Activated CD4-positive, alpha-beta T cell treated with anti-CD3 and anti-CD28 coated beads, Interleukin-2, Interleukin-6, amounts not matched to agents 100 ng/mL and 50 ng/mL, durations not matched to agents 16 hours and 8 hours (primary cell): ENCODE measurements at regions not wholly inside any gene's neighbourhood (a gene's known extent, or its start where the extent isn't known, plus 50 kb on each side); places are given as distances from the start of the nearest gene placed in this dataset.
"Not testable (repeated sequence)": the region's sequence is repeated elsewhere in the genome, so short reads cannot be mapped to it uniquely, and the experiment has no call there.

Source experiments
- DNase-seq: peaks from one replicate; pipeline ENCODE4 v3.0.0-alpha.2; 2020

DNA sequence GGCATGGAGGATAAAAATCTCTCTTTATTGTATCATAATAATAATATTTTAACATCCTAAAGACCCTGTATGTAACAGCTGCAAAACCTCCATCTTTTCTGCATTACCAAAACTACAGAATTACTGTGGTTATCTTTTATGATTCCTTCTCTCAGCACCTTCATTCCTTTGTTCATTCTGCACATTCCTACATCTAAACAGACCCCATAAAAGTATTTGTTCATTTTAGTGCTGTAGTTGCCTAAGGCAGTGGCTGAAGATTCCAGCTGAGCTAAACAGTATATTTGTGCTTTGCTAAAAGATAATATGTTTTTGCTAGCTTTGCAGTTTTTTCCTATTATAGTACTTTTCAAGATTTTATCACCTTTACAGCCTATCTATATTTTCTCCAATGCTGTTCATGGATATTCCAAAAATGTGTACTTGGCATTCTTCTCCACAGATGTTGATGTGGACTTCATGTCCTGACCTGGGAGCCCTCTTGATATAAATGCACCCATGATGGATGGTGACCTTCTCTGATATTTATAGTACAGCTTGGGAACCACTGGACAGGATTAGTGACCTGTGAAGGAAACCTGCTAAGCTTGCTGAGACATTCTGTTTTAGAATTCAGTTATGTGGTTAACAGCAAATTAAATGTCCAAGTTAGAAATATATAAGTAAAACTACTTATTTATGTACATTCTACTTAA, 2832.9 kb upstream of the PCDH20 start:
- DNase-seq = no peak

DNA sequence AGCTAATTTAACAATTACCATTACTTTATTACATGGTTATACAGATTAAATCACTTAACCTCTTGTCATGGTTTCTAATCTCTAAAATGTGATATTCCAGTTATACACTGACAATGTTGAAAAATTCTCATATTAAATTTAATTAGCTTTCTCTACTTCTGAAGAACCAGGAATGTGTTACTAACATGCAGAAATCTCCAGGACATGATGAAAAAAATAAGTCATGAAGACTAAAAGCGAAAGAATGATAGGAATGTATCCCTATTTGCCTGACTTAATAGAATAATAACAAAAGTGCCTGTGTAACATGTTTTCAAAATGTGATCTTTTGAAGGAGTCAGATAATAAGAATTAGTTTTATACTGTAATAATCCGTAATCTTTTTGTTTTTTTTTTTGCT, 2823.7 kb upstream of the PCDH20 start:
- DNase-seq = no peak

DNA sequence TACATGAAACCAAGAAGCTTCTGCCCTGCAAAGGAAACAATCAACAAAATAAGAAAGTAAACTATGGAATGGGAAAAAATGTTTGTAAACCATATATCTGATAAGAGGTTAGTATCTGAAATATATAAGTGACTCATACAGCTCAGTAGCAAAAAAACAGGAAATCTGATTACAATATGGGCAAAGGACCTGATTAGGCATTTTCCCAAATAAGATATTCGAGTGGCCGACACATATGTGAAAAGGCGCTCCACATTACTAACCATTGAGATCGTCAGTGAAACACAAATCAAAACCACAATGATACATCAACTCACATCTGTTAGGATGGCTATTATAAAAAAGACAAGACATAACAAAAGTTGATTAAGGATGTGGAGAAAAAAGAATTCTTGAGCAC, 2818.6 kb upstream of the PCDH20 start:
- DNase-seq = no peak

DNA sequence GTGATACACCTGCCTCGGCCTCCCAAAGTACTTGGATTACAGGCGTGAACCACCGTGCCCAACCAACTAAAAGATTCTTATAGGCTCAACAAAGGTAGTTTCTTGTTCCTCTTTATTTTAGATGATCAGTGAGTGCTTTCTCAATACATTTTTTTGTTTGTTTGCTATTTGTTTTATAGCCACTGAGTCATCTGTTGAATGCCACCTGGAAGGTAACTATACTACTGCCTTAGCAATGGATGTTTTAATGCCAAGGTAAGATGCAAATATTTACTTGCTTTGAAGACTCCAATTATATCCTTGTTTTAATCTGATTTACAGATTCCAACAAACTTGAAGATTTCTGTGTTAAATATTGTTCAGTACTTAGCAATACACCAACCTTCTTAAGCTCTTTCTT, 2807.4 kb upstream of the PCDH20 start:
- no peak for DNase-seq

DNA sequence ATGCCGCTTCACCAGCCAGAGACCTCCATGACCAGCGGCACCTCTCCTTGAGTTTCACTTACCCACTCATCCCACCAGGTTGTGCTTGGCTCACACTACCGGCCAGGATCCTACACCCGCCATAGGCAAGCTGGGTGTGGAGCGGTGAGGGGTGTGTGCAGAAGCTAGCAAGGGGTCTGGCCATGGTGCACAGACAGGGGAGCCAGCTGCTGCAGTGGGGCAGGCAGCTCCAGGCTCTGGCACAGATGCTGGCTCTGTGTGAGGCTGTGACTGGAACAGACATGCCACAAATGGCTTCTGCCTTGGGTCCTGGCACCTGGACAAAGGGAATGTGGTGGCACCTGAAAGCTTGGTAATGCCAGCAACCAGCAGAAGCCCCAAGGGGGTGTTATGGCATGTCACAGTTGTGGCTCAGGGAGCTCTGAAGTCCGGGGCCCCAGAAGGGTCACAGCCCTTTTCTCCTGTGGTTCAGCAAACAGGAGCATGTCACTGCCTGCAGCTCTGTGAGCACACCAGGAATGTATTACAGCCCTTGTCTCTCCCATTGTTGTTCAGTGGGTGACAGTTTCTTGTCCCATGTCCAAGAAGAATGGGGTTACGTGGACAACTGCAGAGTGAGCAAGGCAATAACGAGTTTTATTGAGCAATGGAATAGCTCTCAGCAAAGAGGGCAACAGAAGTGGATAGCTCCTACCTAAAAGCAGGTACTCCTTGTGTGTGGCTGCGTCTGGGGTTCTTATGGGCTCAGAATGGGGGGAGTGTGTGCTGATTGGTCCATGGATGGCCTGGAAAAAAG, 2791.0 kb upstream of the PCDH20 start:
- no peak for DNase-seq

DNA sequence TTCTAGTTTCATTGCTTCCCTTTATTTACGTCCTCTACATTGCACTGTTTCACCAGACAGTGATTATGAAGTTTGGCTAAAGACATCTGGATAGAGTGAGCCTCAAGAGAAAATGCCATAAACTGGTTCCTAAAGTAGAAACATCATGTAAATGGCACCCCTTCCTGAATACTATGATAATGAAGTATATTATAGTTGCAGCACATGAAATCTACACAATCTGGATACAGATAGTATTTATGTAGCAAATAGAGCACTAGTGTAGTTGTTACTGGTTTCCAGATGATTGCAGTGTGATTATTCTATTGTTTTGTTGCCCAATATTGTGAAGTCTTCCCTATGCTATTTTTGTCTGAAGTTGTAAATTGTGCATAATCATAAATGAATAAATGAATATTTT, 2786.9 kb upstream of the PCDH20 start:
- no peak for DNase-seq

DNA sequence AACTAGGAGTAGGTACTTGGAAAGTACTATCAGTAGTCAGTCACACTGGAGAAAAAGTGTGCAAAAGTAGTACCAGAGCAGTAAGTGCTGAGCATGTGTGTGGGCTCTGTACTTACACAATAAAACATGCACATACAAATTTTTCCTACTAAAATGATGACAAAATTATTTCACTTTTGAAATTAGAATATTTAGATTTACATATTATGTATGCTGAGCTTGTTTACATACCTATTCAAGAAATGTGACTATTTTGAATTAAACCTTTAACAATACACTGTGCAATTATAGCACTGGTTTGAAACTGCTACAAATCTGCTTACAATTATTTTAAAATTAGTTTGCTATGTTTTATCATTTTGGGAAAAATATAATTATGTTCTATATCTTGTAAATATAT, 2781.6 kb upstream of the PCDH20 start:
- no peak for DNase-seq

DNA sequence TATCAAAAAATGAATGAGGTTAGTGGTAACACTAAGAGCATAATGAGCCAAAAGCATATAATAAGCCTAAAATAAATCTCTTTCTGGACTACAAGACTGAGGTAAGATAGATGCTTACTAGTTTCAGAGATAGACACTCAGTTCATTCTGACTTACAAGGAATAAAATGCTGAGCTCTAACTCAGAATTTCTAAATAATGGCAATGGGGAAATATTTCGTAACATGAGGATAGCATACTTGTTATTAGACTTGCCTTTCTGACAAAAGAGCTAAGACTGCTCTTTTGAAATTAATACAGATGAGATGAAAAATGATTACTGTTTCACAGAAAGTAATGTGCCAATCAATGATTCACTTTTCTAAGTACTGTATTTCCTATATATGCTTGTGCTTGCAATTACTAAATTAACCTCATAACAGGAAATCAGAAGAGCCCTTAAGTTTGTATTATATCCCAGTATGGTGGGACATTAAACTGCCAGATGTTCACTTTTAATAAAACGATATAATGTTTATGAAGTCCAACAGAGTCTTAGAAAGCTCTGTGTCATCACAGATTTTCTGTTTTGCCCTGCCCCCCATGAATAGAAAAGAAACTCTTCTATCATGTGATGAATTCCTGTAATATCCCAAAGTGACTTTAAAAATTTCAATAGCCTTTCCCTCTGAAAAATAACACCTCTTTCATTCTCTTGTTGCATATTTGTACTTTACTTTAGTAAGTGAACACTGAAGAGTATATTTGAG, 2771.0 kb upstream of the PCDH20 start:
- DNase-seq = no peak

DNA sequence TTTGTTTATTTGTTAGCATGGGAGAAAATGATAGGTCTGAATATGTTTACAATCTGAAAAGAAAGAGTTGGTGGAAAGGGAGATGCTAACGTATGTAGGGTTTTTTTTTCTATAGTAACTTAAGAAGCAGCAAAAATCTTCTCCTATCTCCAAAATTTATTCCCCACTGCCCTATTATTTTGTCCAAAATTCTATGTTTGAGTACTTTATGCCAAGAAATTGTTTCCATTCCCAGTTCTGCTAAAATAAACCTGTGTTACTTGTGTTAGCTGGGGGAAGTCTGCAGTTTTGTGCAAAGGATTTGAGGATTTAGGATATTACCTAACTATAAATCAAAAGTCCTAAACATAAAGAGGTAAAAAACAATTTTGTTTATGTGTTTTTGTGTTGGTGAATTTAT, 2770.4 kb upstream of the PCDH20 start:
- no peak for DNase-seq

DNA sequence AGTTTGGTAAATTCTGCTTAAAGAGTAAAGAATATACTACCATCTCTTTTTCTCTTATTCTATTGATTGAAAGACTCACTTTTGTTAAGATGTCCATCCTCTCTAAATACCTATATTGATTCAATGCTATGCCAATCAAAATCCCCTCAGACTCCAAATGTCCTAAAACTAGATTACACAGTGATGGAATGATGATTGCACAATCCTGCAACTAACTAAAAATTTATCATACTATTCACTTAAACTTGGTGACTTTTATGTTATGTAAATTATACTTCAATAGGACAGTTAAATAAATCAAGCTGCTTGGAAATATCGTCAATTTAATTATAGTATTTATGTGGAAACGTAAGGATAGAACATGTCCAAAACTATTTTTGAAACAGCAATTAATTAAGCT, 2765.1 kb upstream of the PCDH20 start:
- DNase-seq = no peak

DNA sequence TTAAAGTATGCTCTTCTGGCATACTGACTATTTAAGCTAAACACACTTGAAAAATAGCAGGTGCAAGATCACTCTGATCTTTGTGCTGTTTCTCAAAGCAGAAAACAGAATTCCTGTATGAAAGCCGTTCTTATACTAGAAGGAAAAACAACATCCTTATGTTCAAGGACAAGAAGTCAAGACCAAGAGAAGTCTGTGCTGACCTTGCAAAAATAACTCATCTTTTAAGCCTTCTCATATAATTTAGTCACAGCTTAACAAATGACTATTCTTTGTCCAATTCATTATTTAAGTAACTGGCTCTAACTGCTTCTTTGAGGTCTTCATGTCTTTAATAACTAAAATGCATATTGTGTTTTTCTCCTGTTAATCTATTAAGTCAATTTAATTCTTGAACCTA, 2750.2 kb upstream of the PCDH20 start:
- no peak for DNase-seq

DNA sequence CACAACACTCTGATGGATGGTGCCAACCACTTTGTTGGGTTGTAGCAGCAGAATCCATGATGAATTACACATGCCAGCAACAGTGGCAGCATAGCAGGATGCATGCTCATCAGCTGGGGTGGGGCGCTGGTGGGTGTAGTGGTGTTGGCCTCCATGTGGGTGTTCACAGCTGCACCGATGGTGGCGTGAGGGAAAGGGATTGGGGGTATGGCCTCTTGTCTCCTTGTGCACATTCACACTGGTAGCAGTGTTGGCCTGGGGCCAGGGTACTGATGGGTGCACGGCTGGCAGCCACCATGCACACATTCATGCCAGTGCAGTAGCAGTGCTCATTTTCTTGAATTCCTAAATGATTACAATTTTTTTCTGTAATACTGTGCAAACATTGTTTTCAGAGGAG, 2748.8 kb upstream of the PCDH20 start:
- no peak for DNase-seq

DNA sequence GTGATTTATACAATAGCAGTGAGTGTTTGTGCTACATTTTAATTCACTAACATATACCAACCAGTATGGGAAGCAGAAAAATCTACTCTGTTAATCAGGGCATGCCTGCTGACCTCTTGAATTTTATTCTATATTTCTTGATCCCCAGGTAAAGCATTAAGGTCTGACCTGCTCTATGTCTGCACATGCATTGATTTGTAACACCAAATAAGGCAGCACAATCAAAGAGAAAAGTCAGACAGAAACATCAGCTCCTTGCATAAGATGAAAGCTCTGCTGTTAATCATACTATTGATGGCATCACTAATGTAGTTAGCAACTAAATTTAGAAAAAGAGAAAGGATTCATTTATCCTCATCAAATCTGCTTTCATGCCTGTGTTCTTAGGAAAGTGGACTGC, 2744.8 kb upstream of the PCDH20 start:
- DNase-seq = no peak

DNA sequence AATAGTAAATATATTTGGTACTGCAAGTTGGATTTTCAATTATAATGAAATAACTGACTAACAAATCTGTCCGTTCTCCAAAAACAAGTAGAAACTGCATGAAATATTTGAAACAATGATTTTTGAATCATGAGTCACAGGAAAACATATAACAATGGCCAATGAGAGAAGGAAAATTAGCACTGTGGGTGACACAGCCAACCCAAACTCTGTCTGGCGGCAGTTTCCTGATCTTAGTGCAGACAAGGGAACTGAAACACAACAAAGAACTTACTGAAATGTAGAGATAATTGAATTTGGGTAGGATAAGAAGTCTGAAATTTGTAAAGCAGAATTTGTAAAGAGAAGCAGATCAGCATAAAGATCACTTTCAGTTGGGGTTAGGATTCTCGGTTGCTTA, 2743.3 kb upstream of the PCDH20 start:
- no peak for DNase-seq

DNA sequence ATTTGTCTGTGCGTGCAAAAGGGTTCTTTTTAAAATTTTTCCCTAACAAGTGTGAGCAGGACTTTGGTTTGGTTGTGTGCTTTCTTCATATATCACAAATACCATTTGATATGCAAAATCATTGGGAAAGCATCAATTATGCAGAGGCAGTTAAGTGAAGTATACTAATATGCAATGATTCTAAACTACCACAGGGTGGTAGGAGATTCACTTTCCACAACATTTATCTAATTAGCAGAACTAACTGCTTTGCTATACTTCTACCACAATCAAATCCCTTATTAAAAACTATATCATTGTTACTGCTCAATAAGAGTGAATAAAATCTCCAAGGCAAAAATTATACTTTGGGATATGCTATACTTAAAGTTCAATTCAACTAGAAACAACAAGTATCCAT, 2738.9 kb upstream of the PCDH20 start:
- DNase-seq = no peak

DNA sequence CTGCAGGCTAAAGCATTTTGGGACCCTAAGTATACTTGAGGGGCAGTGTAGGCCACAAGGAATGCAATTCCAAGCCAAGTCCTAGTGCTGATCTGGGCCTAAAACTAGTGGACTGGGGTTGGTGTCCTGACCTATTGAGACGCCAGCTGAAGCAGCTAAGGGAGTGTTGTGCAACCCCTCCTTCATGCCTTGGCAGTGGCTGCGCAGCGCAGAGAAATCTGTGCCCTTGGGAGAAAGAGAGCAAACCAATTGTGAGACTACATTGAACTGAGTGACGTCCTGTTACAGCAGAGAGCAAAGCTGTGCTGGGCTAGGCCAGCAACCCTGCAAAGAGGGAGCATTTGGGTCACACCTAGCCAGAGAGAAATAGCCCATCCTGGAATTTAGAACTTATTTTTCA, 2715.0 kb upstream of the PCDH20 start:
- DNase-seq = no peak

DNA sequence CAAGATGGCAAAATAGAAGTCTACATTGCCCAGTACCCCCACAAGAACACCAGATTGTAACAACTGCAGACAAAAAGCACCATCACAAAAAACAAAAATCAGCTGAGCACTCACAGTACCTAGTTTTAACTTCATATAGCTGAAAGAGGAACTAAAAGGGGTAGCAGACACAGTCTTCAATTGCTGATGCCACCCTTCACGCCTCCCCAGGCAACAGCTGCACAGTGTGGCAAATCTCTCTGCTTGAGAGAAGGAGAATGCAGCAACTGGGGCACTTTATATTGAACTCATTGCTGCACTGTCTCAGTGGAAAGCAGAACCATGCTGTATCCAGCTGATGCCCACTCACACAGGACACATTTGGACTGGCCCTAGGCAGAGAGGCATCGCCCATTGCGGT, 2714.5 kb upstream of the PCDH20 start:
- DNase-seq = no peak

DNA sequence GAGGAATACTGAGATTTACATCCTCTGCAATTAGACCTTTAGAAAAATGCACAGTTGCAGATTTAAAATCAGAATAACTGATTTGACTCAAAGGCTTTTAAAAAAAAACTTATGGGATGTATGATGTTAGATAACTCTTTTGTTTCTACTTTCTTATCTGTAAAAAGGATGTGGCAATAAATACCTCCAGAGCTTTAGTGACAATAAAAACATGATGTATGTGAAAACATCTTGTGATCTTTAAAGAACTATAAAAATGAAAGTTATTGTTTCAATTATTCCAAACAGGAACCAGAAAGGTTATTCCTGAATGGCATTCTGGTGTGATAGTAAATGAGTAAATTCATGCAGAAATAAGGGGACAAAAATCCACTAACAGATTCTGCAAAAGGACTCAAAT, 2712.2 kb upstream of the PCDH20 start:
- DNase-seq = no peak

DNA sequence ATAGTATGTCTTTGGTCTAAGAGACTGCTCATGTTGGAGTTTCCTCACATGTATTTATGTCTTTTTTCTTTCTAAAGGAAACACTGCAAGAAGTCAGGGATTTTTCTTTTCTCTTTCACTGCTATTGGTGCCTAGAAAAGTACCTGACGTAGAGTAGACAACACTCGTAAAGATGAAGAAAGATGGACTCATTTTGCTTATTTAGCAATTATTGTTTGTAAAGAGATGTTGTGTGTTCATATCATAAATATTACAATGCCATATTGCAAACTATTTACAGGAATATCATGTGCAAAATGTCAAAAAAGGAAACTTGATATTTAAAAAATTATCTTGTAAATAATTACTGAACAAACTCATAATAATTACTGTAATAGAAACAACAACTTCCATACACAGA, 2711.5 kb upstream of the PCDH20 start:
- no peak for DNase-seq

DNA sequence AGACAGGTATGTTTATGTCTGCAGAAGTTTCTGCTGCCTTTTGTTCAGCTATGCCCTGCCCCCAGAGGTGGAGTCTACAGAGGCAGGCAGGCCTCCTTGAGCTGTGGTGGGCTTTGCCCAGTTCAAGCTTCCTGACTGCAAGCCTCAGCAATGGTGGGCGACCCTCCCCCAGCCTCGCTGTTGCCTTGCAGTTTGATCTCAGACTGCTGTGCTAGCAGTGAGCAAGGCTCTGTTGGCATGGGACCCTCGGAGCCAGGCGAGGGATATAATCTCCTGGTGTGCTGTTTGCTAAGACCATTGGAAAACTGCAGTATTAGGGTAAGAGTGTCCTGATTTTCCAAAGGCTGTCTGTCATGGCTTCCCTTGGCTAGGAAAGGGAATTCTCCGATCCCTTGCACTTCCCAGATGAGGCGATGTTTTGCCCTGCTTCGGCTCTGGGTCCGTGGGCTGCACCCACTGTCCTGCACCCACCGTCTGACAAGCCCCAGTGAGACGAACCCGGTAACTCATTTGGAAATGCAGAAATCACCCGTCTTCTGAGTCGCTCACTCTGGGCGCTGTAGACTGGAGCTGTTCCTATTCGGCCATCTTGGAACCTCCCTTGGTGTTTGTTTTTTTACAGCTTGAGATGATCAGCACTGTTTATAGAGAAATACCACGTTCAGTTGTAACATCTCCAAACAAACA, 2705.5 kb upstream of the PCDH20 start:
- DNase-seq = not testable (repeated sequence)

DNA sequence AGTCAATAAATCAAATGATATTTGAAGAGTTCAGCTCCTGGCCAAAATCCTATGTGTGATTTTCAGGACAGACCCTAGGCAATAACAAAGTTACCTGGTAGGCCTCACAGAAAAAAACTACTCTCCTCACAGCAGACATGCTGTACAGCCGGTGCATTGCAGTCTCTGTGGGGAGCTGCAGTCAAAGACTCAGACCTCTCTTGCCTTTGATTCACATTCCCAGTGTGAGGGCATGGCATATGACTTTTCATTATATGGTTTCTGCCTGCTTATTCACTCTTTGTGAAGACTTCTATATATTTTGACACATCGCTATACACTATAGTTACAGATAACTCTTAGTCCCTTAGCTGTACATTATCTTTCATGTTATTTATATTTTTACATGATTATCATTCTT, 2684.3 kb upstream of the PCDH20 start:
- DNase-seq = no peak

DNA sequence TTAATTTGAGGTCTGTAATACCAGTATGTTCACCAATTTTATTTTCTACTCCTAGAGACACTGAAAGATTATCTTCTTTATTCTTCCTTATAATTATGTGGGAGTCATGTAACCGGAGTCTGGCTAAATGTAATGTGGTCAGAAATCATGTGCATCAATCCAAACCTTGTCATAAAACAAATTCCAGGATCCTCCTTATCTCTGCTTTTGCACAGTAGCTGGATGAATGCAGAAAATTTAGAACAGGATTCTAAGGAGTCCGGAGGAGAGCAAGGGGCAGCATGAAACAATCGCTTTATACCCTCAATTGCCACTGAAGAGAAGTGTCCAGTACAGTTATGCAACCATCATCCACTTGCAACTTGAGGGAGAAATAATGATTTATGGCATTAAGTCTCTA, 2674.7 kb upstream of the PCDH20 start:
- no peak for DNase-seq

DNA sequence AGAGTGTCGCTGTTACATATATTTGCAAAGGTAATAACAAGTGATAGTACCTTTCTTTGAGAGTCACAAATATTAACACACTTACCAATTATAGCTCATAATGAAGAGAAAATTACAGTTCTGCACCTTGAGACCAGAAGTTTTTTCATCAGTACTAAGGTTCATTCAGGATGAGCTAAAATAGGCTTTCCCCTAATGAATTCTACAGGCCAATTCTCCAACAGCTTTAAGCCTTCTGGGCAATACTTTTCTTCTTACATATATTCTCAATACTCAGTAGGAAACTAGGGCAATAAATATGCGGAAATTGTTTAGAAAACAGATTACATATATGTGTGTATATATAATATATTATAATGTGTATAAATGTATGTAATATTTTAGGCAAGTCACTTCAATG, 2672.8 kb upstream of the PCDH20 start:
- no peak for DNase-seq

DNA sequence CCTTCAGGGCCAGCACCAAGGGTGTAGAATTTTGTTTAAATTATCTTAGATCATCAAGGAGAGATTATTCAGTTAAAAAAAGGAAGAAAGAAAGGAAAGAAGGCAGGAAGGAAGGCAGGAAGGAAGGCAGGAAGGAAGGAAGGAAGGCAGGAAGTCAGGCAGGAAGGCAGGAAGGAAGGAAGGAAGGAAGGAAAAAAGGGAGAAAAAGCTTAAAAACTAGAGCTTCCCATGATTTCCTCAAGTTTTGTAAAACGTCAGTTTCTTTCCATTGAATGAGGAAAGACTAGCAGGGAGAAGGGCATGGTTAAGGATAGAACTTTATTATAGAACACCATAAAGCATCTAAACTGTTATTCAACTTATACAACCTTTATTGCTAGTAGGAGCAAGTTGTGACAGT, 2672.0 kb upstream of the PCDH20 start:
- DNase-seq = no peak
